ENCODE measurements at regions not wholly inside any gene's neighbourhood (a gene's known extent, or its start where the extent isn't known, plus 50 kb on each side); places are given as distances from the start of the nearest gene placed in this dataset.
"Not testable (repeated sequence)": the region's sequence is repeated elsewhere in the genome, so short reads cannot be mapped to it uniquely, and the experiment has no call there.

DNA sequence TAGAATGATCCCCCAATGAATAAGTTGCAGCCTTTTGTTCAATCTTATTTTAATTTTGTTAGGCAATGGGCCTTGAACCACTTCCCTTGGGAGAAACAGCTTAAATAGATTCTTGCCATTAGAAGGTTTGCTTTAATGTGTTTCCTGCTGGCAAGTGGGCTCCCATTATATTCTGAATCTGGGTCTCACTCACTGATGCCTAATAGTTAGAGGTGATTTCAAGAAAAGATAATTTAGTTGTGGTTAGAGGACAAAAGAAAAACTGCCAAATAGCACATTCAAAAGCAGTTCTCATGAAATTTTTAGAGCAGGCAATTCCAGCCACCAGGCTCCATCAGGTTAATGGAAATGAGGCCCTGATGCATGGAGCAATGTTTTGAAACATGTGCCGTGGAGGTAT lies 362.6 kb upstream of the CHORDC1 start:
- DNase-seq (ENCODE audit: missing footprints), result no peak
- ATAC-seq, result no peak
- intact Hi-C loops (cut with DNase I), result no loop called here

DNA sequence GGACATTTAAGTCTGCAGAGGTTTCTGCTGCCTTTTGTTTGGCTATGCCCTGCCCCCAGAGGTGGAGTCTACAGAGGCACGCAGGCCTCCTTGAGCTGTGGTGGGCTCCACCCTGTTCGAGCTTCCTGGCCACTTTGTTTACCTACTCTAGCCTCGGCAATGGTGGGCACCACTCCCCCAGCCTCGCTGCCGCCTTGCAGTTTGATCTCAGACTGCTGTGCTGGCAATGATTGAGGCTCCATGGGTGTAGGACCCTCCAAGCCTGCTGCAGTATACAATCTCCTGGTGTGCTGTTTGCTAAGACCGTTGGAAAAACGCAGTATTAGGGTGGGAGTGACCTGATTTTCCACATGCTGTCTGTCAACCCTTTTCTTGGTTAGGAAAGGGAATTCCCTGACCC lies 360.1 kb upstream of the CHORDC1 start:
- ATAC-seq; intact Hi-C loops (cut with DNase I); DNase-seq (ENCODE audit: missing footprints): not testable (repeated sequence)

DNA sequence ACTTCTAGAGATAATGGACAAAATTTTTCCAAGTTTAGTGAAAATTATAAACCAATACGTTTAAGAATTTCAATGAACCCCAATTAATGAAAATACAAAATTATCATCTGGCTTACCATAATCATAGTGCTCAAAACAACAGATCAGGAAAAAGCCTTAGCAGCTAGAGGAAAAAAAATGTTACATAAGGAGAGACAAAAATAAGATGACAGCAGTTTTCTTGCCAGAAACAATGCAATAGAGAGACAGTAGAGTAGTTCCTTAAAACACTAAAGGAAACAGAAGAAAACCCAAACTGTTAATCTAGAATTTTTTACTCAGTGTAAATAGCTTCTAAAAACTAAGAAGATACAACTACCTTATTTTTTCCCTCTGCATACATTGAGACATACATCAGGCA lies 341.7 kb upstream of the CHORDC1 start:
- DNase-seq (ENCODE audit: missing footprints) (no peak), ATAC-seq (no peak)
- intact Hi-C loops (cut with DNase I), result no loop called here

DNA sequence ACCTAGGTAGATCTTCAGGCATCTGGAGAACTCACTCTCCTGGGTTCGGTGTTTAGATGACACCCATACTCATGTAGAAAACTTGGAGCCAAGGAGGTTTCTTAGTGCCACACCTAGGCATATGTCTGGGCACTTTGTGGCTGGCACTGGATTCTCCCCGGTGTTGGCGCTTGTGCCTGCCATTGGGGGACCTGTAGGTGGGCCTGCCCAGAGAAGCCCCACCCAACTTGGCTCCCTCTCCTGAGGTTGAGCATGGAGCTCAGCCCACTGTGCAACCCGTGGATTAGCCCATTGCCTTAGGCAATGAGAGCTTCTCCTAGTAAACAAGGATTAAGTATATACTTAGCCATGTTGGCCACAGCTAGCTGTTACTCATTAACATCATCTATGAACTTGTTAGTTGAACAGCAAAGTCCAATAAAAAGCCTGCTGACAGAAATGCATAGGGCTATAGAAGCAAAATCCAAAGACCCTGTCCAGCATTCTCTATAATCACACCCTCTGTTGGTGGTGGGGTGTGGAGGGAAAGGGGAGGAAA lies 335.5 kb upstream of the CHORDC1 start:
- intact Hi-C loops (cut with DNase I), result no loop called here
- ATAC-seq (peak; percentile 34), DNase-seq (ENCODE audit: missing footprints) (no peak)

DNA sequence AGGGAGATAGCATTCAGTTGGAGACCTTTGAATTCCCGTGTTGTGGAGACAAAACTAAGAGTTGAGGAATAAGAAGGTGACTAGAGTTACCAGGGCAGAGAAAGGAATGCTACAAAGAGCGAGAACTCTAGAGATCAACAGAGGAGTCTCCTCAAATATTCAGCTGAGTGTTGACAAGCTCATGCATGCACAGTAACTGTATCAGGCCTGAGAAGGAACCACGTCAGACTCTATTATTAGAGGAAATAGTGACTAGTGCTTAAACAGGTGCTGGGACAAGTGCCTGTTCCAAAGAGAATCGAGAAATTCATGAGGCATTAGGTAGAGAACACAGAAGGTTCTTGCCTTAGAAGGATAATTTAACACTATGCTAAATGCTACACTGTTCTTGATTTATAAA lies 333.8 kb upstream of the CHORDC1 start:
- DNase-seq (ENCODE audit: missing footprints), result no peak
- ATAC-seq, result peak; percentile 67
- intact Hi-C loops (cut with DNase I), result no loop called here

DNA sequence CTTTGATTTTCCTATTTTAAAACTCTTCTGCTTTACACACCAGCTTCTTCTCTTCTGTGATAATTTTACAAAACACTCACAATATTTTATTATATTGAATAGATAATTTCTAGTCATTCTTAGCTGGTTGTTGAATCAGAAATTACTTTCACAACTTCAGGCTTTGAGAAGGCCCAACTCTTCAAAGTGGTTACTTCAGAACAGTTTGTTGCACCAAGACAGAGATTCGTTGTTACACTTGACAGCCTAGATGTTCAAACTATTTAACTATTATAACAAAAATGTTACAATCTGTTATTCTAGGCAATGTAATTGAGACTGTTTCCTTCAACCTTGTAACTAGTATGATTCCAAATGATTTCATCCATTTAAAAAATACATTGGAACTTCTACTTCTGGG lies 333.2 kb upstream of the CHORDC1 start:
- intact Hi-C loops (cut with DNase I), result no loop called here
- ATAC-seq, result no peak
- no peak for DNase-seq (ENCODE audit: missing footprints)

DNA sequence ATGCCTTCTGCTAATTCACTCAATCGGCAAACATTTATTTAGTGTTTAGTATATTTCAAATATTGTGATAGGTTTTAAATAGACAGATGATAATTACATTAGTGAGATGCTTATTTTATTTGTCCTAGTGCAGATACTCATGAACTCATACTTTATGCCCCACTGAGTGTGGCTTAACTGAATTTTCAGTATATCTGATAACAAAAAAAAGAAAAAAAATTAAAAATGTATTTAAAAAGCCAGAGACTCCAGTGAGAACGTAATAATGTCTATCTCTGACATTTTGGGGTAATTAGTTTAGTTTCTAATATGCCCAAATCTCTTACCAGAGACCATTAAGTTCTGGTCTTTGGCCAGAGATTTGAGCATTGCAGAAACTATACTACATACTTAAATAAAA lies 332.6 kb upstream of the CHORDC1 start:
- ATAC-seq (no peak), DNase-seq (ENCODE audit: missing footprints) (no peak)
- intact Hi-C loops (cut with DNase I), result no loop called here

DNA sequence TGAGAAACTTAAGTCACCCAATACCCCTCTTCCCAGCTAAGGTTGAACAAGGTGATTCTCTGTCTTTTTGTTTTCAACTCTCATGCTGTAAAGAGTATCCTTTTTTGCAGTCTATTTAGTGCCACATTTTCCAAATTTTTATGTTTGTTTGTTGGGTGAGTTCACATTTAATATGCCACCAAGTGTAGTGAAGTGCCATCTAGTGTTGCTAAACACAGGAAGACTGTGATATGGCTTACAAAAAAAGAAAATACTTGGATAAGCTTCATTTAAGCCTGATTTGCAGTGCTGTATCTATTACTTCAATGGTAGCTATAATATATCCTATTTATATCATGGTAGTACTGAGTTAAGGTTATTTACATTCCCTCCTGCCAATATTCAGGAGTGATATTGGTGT lies 319.2 kb upstream of the CHORDC1 start:
- DNase-seq (ENCODE audit: missing footprints), result no peak
- intact Hi-C loops (cut with DNase I), result loop anchor here (2.0 kb wide), 1 partner anchor 65 kb away; no protein-coding TSS in a partner anchor
- ATAC-seq, result no peak

DNA sequence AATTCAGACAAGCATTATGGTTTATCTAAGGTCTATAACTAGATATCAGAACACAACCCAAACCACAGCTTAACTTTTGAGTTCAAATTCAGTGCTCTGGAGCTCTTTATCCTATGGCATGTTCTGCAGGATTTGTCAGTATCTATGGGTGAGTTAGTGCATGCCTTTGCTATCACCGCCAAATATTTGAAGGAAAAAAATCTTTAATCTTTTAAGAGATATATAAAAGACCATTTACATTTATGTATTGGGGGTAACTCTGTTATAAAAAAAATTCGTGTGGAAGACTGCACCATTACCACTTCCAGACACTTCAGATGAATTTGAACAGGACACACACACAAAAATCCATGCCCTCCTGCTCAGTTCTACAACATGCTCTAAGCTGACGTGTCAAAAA lies 313.5 kb upstream of the CHORDC1 start:
- intact Hi-C loops (cut with DNase I), result no loop called here
- no peak for ATAC-seq
- no peak for DNase-seq (ENCODE audit: missing footprints)

DNA sequence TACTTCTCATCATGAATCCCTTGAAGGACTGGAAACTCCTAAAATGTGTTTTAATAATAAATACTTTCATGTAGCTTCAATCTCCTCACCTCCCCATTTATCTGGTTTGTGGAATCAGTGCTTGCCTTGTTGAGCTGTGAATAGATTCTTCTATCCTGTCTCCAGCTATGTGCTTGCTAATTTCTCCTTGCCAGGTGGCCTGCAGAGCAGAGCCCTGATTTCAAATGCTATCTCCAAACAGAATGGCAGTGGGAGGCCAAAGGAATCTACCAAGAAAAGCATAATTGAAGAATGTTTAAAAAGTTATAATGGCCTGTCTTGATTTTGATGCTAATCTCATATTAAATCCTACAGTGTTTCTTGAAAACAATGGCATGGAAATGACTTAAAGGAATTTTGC lies 309.3 kb upstream of the CHORDC1 start:
- intact Hi-C loops (cut with DNase I), result no loop called here
- ATAC-seq (no peak), DNase-seq (ENCODE audit: missing footprints) (no peak)

DNA sequence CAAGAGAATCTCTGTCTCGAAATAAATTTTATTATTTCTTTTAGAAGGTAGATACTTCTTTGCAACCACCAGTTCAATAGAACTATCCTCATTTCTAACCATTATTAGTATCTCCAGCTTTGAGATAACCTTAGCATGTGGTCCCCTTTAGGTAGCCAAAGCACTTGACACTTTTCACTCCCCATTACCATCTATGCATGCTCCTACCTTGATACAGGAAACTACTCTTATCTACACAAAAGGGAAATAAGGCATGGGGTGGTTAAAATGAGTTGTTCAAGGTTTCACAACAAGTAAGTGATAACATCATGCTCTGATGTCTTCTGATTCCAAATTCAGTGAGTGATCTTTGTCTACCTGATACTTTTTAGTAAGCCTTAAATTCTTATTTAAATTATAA lies 308.2 kb upstream of the CHORDC1 start:
- ATAC-seq (no peak), DNase-seq (ENCODE audit: missing footprints) (no peak)
- intact Hi-C loops (cut with DNase I), result no loop called here

DNA sequence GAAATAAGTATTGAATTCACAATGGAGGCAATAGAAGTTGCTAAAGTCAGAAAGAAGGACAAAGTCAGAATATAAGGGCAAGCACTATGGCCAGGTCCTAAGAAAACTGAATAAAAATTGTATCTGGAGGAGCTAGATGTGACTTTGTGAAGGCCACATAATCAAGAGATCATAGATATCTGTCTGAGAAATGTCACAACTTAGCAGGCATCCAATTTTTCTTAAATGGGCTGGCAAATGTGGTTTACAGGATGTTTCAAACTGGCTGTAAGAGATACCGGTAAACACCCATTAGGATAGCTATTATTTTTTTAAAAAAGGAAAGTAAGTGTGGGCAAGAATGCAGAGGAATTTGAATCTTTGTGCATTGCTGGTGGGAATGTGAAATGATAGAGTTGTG lies 303.1 kb upstream of the CHORDC1 start:
- DNase-seq (ENCODE audit: missing footprints), result no peak
- no peak for ATAC-seq
- intact Hi-C loops (cut with DNase I), result no loop called here

DNA sequence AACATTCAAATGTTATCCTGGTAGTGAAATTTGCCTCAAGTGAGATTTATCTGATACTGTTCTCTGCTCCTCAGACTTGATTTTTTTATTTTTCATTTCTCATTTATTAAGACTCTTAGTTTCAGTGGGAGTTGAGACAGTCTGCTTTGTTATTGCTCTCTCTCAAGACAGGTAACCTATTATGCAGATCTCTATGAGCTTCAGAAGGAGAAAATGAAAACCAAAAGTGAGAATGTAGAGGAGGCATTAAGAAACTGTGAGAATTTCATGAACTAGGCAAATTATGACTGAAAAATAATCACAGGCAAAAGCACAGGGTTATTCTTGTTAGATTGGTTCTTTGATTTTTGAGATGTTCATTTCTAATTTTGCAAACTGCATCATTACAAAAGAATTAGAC lies 290.0 kb upstream of the CHORDC1 start:
- no peak for DNase-seq (ENCODE audit: missing footprints)
- intact Hi-C loops (cut with DNase I), result no loop called here
- ATAC-seq, result no peak

DNA sequence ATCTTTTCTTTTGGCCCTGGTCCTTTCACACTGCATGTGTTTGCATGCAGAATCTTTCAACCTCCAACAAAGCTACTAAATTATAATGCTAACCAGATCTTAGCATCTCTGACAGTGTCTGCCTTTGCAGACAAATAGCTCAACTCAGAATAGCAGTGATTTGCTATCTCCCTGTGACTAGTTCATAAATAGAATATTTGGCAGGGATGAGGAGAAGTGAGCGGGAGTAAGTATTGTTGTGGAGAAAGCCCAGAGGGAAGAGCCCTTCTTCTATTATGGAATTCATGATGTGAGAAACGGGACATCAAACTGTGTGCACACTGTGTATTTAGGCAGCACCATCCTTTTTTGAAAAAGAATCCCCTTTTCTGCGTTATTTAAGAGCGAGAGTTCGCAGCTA lies 288.0 kb upstream of the CHORDC1 start:
- DNase-seq (ENCODE audit: missing footprints) (no peak), ATAC-seq (peak; percentile 16)
- intact Hi-C loops (cut with DNase I), result no loop called here

DNA sequence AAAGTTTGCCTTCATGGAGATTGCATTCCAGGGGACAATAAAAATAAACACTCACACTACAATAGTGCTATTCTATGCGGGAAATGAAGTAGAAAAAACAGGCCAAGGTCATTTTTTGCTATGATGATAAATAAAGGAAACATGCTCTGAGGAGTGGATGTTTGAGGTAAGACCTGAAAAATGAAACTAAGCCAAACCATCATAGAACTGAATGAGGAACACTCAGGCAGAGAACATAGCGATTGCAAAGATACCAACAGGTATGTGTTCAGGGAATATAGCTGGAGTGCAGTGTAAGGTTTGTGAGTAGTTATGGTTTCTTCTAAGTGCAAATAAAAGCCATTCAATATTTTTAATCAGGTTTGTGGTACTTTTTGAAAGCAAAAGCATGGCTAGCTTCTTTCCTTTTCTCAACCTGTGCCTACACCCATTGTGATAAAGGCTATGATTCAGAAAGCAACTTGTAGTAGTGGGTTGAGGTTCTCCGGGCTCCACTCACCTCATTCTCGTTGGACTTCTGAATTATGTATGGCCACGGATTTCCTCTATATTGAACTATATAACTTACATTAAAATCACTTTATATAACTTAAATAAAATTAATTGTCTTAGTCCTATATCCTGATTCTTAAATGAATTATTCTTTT lies 278.2 kb upstream of the CHORDC1 start:
- intact Hi-C loops (cut with DNase I), result no loop called here
- ATAC-seq (no peak), DNase-seq (ENCODE audit: missing footprints) (no peak)

DNA sequence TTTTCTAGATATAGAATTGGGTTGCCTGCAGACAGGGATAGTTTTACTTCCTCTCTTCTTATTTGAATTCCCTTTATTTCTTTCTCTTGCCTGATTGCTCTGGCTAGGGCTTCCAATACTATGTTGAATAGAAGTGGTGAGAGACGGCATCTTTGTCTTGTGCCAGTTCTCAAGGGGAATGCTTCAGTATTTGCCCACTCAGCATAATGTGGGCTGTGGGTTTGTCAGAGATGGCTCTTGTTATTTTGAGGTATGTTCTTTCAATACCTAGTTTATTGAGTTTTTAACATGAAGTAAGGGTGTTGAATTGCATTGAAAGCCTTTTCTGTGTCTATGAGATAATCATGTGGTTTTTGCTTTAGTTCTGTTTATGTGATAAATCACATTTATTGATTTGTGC lies 273.9 kb upstream of the CHORDC1 start:
- intact Hi-C loops (cut with DNase I), result no loop called here
- DNase-seq (ENCODE audit: missing footprints), result no peak
- ATAC-seq, result no peak

DNA sequence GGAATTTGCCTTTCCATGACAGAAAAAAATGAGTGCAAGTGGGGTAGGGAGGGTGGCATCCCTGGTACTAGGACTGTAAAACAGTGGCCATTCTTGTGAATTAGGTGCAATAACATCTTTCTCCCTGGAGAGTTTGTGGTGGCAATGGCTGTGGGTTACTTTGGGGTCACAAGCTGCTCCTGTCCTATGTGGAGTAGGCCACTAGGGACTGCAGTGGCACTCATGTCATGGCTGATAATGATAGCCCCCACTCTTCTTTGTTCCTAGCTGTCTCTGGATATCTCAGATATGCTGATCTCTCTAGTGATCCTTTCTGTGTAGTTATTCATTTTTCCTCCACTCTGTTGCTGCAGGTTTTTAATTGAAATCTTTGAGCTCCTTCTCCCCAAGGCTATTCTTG lies 270.5 kb upstream of the CHORDC1 start:
- no peak for ATAC-seq
- intact Hi-C loops (cut with DNase I), result no loop called here
- DNase-seq (ENCODE audit: missing footprints), result no peak

DNA sequence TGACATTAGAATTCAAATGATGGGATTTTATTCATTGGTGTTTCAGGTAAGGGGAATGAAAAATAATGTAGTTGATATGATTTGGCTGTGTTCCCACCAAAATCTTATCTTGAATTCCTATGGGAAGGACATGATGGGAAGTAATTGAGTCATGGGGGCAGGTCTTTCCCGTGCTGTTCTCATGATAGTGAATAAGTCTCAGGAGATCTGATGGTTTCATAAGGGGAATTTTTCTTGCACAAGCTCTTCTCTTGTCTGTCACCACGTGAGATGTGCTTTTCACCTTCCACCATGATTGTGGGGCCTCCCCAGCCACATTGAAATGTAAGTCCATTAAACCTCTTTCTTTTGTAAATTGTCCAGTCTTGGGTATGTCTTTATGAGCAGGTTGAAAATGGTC lies 268.6 kb upstream of the CHORDC1 start:
- DNase-seq (ENCODE audit: missing footprints) (no peak), ATAC-seq (no peak)
- intact Hi-C loops (cut with DNase I), result no loop called here

DNA sequence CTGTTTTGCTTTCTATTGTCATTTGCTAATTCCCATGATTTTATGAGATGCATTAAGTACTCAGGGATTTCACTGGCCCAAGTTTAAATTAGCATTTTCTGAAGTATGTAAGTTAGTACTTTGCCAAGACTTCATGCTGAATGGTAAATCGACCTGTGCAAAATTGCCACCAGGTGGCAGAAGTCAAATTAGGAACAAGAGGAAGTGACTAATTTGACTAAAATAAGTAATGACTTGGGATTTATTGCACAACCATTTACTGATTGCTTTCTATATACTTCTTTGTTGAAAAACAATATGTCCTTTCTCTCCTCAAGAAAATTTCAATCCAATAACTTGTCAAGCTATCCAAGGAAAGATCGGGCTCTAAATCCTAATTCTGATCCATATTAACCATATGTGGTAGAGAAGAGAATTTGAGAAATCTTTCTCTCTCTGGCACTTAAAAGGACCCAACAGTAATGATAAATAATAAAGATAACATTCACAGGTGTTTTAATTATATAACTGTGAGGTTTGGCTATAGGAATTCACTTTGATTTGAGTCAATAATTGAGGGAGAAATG lies 253.7 kb upstream of the CHORDC1 start:
- DNase-seq (ENCODE audit: missing footprints) (no peak), ATAC-seq (no peak)
- intact Hi-C loops (cut with DNase I), result loop anchor here (2.0 kb wide), 1 partner anchor 66 kb away; no protein-coding TSS in a partner anchor

DNA sequence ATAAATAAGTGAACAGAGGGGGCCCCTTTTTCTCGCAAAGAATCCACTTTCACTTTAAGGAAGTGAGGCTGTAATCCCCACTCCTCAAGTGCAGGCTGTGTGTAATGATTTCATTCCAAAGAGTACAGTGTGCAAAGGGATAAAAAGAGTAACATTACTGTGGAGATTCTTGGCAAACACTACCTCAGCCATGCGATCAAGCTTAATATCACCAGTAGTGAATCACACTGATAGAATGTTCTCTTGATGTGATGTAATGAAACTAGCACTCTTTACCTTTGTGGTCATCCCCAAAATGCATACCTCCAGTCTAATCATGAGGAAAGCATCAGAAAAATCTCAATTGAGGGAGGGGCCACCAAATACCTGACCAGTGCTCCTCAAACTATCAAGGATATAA lies 246.1 kb upstream of the CHORDC1 start:
- ATAC-seq (no peak), DNase-seq (ENCODE audit: missing footprints) (no peak)
- intact Hi-C loops (cut with DNase I), result no loop called here

DNA sequence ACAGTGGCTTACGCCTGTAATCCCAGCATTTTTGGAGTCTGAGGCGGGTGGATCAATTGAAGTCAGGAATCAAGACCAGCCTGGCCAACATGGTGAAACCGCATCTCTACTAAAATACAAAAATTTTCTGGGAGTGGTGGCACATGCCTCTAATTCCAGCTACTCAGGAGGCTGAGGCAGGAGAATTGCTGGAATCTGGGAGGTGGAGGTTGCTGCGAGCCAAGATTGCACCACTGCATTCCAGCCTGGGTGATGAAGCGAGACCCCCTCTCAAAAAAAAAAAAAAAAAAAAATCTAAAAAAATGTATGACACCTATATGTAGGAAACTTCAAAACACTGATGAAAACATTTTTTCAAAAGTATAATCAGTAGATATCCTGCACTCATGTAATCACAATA lies 242.7 kb upstream of the CHORDC1 start:
- intact Hi-C loops (cut with DNase I), result no loop called here
- ATAC-seq (no peak), DNase-seq (ENCODE audit: missing footprints) (no peak)
